ENCODE measurements at regions not wholly inside any gene's neighbourhood (a gene's known extent, or its start where the extent isn't known, plus 50 kb on each side); places are given as distances from the start of the nearest gene placed in this dataset.

- DNase-seq (no peak), ATAC-seq (no peak)
- H3K27me3 ChIP-seq (ENCODE audit: control insufficient read depth, insufficient read depth), result no peaks in the 10 kb centered on the region
- intact Hi-C loops (cut with DNase I), result no loop called here
- H3K4me3 ChIP-seq (ENCODE audit: low read length), result no peak overlapping the region
- no peaks in the 10 kb centered on the region for H3K9me3 ChIP-seq (ENCODE audit: control insufficient read depth, low read length)
- no peak overlapping the region for H3K27ac ChIP-seq (ENCODE audit: low read length)
- 97% methylated on average over 3 of the region's 3 CpGs for WGBS
- no peaks in the 10 kb centered on the region for H3K4me1 ChIP-seq (ENCODE audit: control insufficient read depth, insufficient read depth, low read length)
These were observed 376.9 kb downstream of the PPP3CA start for GRCh38 chr4:100970414-100970813.

DNA sequence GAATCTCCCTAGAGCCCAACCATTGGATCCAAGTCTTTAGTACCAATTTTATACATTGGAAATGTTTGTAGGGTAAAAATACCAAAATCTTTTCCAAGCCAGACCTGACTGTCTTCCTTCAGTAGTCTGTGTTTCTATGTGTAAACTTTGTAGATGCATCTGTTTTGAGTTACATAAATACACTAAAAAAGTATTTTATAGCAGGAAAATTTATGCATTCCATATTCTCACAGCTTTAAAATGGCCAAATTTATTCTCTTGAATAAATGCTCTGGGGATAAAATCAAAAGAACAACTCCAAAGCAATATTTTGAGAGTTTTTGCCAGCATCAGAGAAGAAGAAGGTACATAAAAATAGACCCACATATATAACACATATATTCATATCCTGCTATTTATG, 377.4 kb downstream of the PPP3CA start:
- Histone ChIP-seq H3K27me3 (ENCODE audit: control insufficient read depth, insufficient read depth) (no peaks in the 10 kb centered on the region), H3K4me3 (ENCODE audit: low read length) (no peak overlapping the region), H3K27ac (ENCODE audit: low read length) (no peak overlapping the region), H3K9me3 (ENCODE audit: control insufficient read depth, low read length) (no peaks in the 10 kb centered on the region), H3K4me1 (ENCODE audit: control insufficient read depth, insufficient read depth, low read length) (no peaks in the 10 kb centered on the region)
- no peak for DNase-seq
- no peak for ATAC-seq
- intact Hi-C loops (cut with DNase I), result no loop called here

DNA sequence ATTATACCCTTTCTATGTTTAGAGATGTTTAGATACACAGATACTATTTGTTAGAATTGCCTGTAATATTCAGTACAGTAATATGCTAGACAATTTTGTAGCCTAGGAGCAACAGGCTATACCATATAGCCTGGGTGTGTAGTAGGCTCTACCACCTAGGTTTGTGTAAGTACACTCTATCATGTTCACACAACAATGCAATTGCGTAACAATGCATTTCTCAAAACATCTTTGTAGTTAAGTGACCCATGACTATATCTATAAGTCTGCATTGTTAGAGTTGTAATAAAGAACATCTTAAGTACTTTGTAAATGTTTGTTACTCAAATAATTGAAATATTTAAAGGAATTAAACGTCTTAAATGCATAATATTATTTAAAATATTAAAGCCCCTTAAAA, 379.3 kb downstream of the PPP3CA start:
- no peak for DNase-seq
- no peak overlapping the region for H3K27ac ChIP-seq (ENCODE audit: low read length)
- no peaks in the 10 kb centered on the region for H3K4me1 ChIP-seq (ENCODE audit: control insufficient read depth, insufficient read depth, low read length)
- no peaks in the 10 kb centered on the region for H3K9me3 ChIP-seq (ENCODE audit: control insufficient read depth, low read length)
- H3K27me3 ChIP-seq (ENCODE audit: control insufficient read depth, insufficient read depth), result no peaks in the 10 kb centered on the region
- ATAC-seq, result no peak
- intact Hi-C loops (cut with DNase I), result no loop called here
- WGBS, result 83% methylated on average over 2 of the region's 2 CpGs
- no peak overlapping the region for H3K4me3 ChIP-seq (ENCODE audit: low read length)

- H3K27me3 ChIP-seq (ENCODE audit: control insufficient read depth, insufficient read depth), result no peaks in the 10 kb centered on the region
- intact Hi-C loops (cut with DNase I), result no loop called here
- no peaks in the 10 kb centered on the region for H3K9me3 ChIP-seq (ENCODE audit: control insufficient read depth, low read length)
- no peak for ATAC-seq
- no peak overlapping the region for H3K27ac ChIP-seq (ENCODE audit: low read length)
- H3K4me3 ChIP-seq (ENCODE audit: low read length), result no peak overlapping the region
- WGBS, result 91% methylated on average over 1 of the region's 1 CpG
- no peak for DNase-seq
- no peaks in the 10 kb centered on the region for H3K4me1 ChIP-seq (ENCODE audit: control insufficient read depth, insufficient read depth, low read length)
These were observed 383.7 kb downstream of the PPP3CA start for GRCh38 chr4:100963627-100964026.

DNA sequence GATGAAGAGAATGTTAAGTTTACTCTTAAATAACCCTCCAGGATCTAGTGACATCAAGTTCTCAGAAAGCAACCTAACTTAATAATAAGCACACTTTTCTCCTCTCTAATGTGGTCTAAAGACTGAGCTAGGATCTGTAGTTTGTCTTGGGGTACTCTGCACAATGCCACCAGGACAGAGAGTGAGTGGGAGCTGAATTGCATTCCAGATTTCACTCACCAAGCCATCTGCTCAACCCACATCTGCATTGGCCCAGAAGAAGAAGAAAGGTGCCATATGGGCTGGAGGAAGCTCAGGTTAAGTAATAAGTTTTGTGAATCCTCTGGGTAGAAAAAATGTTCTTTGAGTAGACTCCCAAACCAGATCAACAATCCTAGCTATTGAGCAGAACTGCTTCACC, 384.6 kb downstream of the PPP3CA start:
- H3K4me3 ChIP-seq (ENCODE audit: low read length), result no peak overlapping the region
- no peaks in the 10 kb centered on the region for H3K27me3 ChIP-seq (ENCODE audit: control insufficient read depth, insufficient read depth)
- intact Hi-C loops (cut with DNase I), result no loop called here
- no peaks in the 10 kb centered on the region for H3K4me1 ChIP-seq (ENCODE audit: control insufficient read depth, insufficient read depth, low read length)
- H3K27ac ChIP-seq (ENCODE audit: low read length), result no peak overlapping the region
- DNase-seq (no peak), ATAC-seq (no peak)
- no peaks in the 10 kb centered on the region for H3K9me3 ChIP-seq (ENCODE audit: control insufficient read depth, low read length)

DNA sequence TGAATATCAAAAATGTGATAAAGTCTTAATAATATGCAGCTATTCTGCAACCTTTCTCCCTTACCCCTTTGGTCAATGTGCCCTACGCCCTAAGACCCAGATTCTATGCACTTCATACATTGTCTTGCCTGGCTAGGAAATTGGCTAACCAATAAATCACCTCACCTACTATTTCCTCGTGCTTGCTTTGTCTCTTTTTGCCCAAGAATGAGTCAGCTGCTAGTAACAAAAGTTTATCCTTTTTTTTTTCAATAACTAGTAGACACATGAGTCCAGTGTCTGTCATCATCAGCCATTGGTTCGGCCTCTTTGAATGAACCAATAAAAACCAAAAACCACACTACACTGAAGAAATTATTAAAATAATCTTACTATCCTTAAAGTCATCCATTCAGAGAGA, 387.1 kb downstream of the PPP3CA start:
- ATAC-seq, result no peak
- WGBS, result 88% methylated on average over 3 of the region's 3 CpGs
- no peaks in the 10 kb centered on the region for H3K4me1 ChIP-seq (ENCODE audit: control insufficient read depth, insufficient read depth, low read length)
- H3K4me3 ChIP-seq (ENCODE audit: low read length), result no peak overlapping the region
- DNase-seq, result no peak
- intact Hi-C loops (cut with DNase I), result no loop called here
- no peak overlapping the region for H3K27ac ChIP-seq (ENCODE audit: low read length)
- no peaks in the 10 kb centered on the region for H3K27me3 ChIP-seq (ENCODE audit: control insufficient read depth, insufficient read depth)
- H3K9me3 ChIP-seq (ENCODE audit: control insufficient read depth, low read length), result no peaks in the 10 kb centered on the region

GRCh38 chr4:100954046-100954445, 393.3 kb downstream of the PPP3CA start:
- no peaks in the 10 kb centered on the region for H3K27me3 ChIP-seq (ENCODE audit: control insufficient read depth, insufficient read depth)
- intact Hi-C loops (cut with DNase I), result no loop called here
- no peak for ATAC-seq
- WGBS, result 73% methylated on average over 2 of the region's 2 CpGs
- H3K4me1 ChIP-seq (ENCODE audit: control insufficient read depth, insufficient read depth, low read length), result no peaks in the 10 kb centered on the region
- no peak for DNase-seq
- no peaks in the 10 kb centered on the region for H3K9me3 ChIP-seq (ENCODE audit: control insufficient read depth, low read length)
- H3K27ac ChIP-seq (ENCODE audit: low read length), result no peak overlapping the region
- no peak overlapping the region for H3K4me3 ChIP-seq (ENCODE audit: low read length)

DNA sequence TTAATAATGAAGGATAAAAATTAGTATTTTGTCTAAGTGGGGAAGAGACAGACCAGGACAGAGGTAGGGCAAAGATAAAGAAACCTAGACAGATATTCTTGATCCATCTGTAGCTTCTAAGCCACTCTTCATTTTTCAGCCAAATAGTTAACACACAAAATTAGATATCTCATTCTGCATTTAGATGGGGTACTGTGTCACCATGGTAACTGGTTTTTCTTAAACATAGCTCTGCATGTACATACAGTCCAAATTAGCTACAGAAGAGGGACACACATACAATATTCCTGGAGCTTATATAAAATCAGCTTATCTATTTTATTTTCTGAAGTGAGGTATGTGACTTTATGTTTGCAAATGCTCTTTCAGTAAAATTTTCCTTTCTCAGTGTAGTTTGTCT, 393.7 kb downstream of the PPP3CA start:
- Histone ChIP-seq H3K27me3 (ENCODE audit: control insufficient read depth, insufficient read depth) (no peaks in the 10 kb centered on the region), H3K4me1 (ENCODE audit: control insufficient read depth, insufficient read depth, low read length) (no peaks in the 10 kb centered on the region), H3K9me3 (ENCODE audit: control insufficient read depth, low read length) (no peaks in the 10 kb centered on the region), H3K4me3 (ENCODE audit: low read length) (no peak overlapping the region), H3K27ac (ENCODE audit: low read length) (no peak overlapping the region)
- intact Hi-C loops (cut with DNase I), result no loop called here
- DNase-seq (no peak), ATAC-seq (no peak)

DNA sequence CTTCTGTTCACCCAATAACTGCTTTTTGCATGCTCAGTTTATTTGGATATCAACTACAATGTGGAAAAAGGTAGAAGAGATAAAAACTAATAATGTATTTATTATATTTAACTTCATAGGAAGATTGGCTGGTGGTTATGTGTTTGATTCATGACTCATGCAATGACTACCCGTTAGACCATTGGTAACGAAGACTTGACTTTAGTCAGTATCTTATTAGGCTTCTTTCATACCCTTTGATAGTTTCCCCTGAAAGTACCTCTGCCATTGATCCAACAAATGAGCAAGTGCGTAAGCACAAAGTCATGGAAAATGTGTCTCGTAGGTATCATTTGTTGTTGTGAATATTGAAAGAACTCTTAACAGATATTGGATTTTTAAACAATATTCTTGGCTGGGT, 394.7 kb downstream of the PPP3CA start:
- no peaks in the 10 kb centered on the region for H3K27me3 ChIP-seq (ENCODE audit: control insufficient read depth, insufficient read depth)
- H3K27ac ChIP-seq (ENCODE audit: low read length), result no peak overlapping the region
- H3K4me3 ChIP-seq (ENCODE audit: low read length), result no peak overlapping the region
- H3K4me1 ChIP-seq (ENCODE audit: control insufficient read depth, insufficient read depth, low read length), result no peaks in the 10 kb centered on the region
- 95% methylated on average over 4 of the region's 4 CpGs for WGBS
- DNase-seq (no peak), ATAC-seq (no peak)
- no peaks in the 10 kb centered on the region for H3K9me3 ChIP-seq (ENCODE audit: control insufficient read depth, low read length)
- intact Hi-C loops (cut with DNase I), result no loop called here

DNA sequence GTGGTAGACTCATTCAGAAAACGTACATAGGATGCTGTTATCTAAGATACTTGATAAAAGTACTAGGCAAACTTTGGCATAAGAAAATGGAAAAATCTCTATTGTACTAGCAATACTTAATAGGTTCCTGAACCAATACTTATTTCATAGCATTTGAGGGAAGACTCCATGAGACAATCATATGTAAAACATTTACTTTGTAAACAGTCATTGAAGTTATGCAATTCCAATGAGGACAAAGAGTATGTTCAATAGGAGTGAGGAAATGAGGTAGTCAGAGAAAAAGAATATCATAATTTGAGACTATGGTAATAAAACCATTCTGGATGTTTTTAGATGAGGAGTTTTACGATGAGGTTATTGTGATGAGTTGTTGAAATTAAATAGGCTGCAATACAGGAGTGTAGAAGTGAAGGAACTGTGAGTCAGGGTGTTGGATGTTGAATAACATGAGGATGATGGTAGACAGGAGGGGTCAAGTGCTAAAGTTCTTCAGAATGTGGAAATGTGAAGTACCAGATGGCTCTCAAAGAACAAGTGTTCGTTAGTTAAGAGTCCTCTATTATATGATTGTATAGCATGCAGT, 397.9 kb downstream of the PPP3CA start:
- DNase-seq (no peak), ATAC-seq (no peak)
- 64% methylated on average over 3 of the region's 3 CpGs for WGBS
- H3K9me3 ChIP-seq (ENCODE audit: control insufficient read depth, low read length), result no peaks in the 10 kb centered on the region
- H3K27ac ChIP-seq (ENCODE audit: low read length), result no peak overlapping the region
- intact Hi-C loops (cut with DNase I), result no loop called here
- H3K4me1 ChIP-seq (ENCODE audit: control insufficient read depth, insufficient read depth, low read length), result no peaks in the 10 kb centered on the region
- no peak overlapping the region for H3K4me3 ChIP-seq (ENCODE audit: low read length)
- no peaks in the 10 kb centered on the region for H3K27me3 ChIP-seq (ENCODE audit: control insufficient read depth, insufficient read depth)

DNA sequence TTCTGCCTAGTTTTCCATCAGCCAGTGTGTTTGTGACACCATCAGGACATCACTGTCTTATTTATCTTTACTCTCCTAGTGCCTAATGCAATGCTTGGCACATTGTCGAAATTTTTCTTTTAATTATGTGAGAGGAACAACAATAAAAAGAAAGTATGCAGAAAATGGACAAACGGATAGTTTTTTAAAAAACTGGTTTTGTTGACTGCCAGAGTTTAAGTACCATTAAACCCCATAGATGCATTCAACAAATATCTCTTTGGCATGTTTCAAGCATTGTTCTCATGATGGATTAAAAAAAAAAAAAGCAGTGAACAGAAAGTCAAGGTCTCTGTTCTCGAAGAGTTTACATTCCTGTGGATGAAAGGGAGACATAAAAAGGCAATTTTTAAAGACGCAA, 398.4 kb downstream of the PPP3CA start:
- ATAC-seq (no peak), DNase-seq (no peak)
- H3K9me3 ChIP-seq (ENCODE audit: control insufficient read depth, low read length), result no peaks in the 10 kb centered on the region
- no peak overlapping the region for H3K4me3 ChIP-seq (ENCODE audit: low read length)
- 65% methylated on average over 4 of the region's 4 CpGs for WGBS
- intact Hi-C loops (cut with DNase I), result no loop called here
- H3K4me1 ChIP-seq (ENCODE audit: control insufficient read depth, insufficient read depth, low read length), result no peaks in the 10 kb centered on the region
- H3K27me3 ChIP-seq (ENCODE audit: control insufficient read depth, insufficient read depth), result no peaks in the 10 kb centered on the region
- no peak overlapping the region for H3K27ac ChIP-seq (ENCODE audit: low read length)

DNA sequence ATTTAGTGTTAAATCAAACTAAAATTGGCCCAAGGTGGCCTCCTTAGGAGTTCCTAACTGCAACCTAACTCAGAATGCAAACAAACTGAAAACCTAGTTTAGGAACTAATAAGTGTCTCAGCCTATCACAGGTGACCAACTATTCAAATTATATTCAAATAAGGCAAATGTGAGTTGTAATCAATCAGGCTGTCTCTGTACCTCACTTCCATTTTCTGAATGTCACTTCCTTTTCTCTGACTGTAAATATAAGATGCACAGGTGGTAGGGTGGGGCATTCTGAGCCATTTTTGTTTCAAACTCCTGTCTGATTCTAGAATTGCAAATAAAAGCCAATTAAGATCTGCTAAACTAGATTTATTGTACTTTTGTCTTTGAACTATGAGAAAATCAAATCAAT, 401.5 kb downstream of the PPP3CA start:
- no peaks in the 10 kb centered on the region for H3K27me3 ChIP-seq (ENCODE audit: control insufficient read depth, insufficient read depth)
- no peak for DNase-seq
- H3K27ac ChIP-seq (ENCODE audit: low read length), result no peak overlapping the region
- H3K4me3 ChIP-seq (ENCODE audit: low read length), result no peak overlapping the region
- H3K9me3 ChIP-seq (ENCODE audit: control insufficient read depth, low read length), result no peaks in the 10 kb centered on the region
- ATAC-seq, result no peak
- intact Hi-C loops (cut with DNase I), result no loop called here
- H3K4me1 ChIP-seq (ENCODE audit: control insufficient read depth, insufficient read depth, low read length), result no peaks in the 10 kb centered on the region
